HCT116 (cell line): ENCODE measurements at regions not wholly inside any gene's neighbourhood (a gene's known extent, or its start where the extent isn't known, plus 50 kb on each side); places are given as distances from the start of the nearest gene placed in this dataset.

Source experiments
- ATAC-seq: fragments of 200-7000 bp; cut with Tn5 transposase; 2 replicates; pipeline ENCODE4 v1.9.1; 2020; ENCODE audit warnings: mild to moderate bottlenecking, moderate library complexity
- BruUV-seq: library from RNA; stranded (reverse); fragments of 400-500 nt; replicated peaks from 2 replicates; lab custom pipeline; 2021; lab: Mats Ljungman, UMichigan
- CTCF ChIA-PET: fragments of 300-600 bp; sonication (Branson Sonifier 250); formaldehyde crosslinking; loops from one replicate; lab custom pipeline; 2021; ENCODE audit warnings: antibody characterized with exemption; lab: Charles Lee
- POLR2A ChIA-PET: fragments of 300-600, 350-600 bp; sonication (Branson Sonifier 250); formaldehyde crosslinking; loops from one replicate; lab custom pipeline; 2021; ENCODE audit warnings: antibody characterized with exemption; lab: Charles Lee
- RAD21 ChIA-PET, 2 experiments: fragments of 300-600 bp; sonication (Branson Sonifier 250); formaldehyde crosslinking; loops; one replicate each; lab custom pipeline; 2023; ENCODE audit warnings: low total read pairs in 2 of 2; ENCODE audit not compliant: uncharacterized antibody in 2 of 2, unreplicated experiment in 2 of 2, low non-redundant PET in 1 of 2; lab: Charles Lee
- DNase-seq: peaks from one replicate; pipeline ENCODE4 v3.0.0-alpha.2; 2010; ENCODE audit warnings: low read depth, low spot score
- H2AFZ ChIP-seq: fragments of 200-600 bp; shearing (Covaris generic), sonication (generic); 2 replicates; pipeline ENCODE4 v1.6.1; 2017; ENCODE audit warnings: low read depth, mixed run types, mixed read lengths, antibody characterized with exemption, low read length; ENCODE audit not compliant: poor library complexity, severe bottlenecking
- H3K27ac ChIP-seq: 2 replicates; pipeline ENCODE4 v1.5.1; 2012; ENCODE audit warnings: low read depth, low read length
- H3K27me3 ChIP-seq: fragments of 200-600 bp; sonication (generic); 2 replicates; pipeline ENCODE4 v1.6.1; 2016; ENCODE audit warnings: mixed run types, low read length, mixed read lengths; ENCODE audit not compliant: insufficient read depth
- H3K36me3 ChIP-seq, 2 experiments: fragments of 200-500 bp in 1 of 2; fragments of 200-600 bp in 1 of 2; sonication (Bioruptor generic) in 1 of 2; sonication (generic) in 1 of 2; 2 replicates each; pipeline versions ENCODE4 v1.5.1 to v1.6.1; 2014 to 2016; ENCODE audit warnings: low read length in 2 of 2, inconsistent platforms in 1 of 2, mixed read lengths in 1 of 2, mixed run types in 1 of 2; ENCODE audit not compliant: insufficient read depth in 2 of 2, control insufficient read depth in 1 of 2
- H3K4me1 ChIP-seq, 2 experiments: fragments of 200-600 bp in 1 of 2; sonication (generic) in 1 of 2; 2 replicates each; pipeline versions ENCODE4 v1.5.1 to v1.6.1; 2012 to 2017; ENCODE audit warnings: low read length in 2 of 2, inconsistent platforms in 1 of 2, mild to moderate bottlenecking in 1 of 2, mixed read lengths in 1 of 2, mixed run types in 1 of 2, moderate library complexity in 1 of 2; ENCODE audit not compliant: insufficient read depth in 2 of 2, control insufficient read depth in 1 of 2
- H3K4me2 ChIP-seq: fragments of 200-600 bp; sonication (generic); 2 replicates; pipeline ENCODE4 v1.6.1; 2017; ENCODE audit warnings: mixed run types, low read length, mixed read lengths
- H3K4me3 ChIP-seq, 2 experiments: fragments of 200-600 bp in 1 of 2; sonication (generic) in 1 of 2; replicated peaks in 1 of 2; 2 replicates each; pipeline ENCODE4 v1.5.1; 2011 to 2016; ENCODE audit warnings: low read length in 2 of 2, control low read depth in 1 of 2, low read depth in 1 of 2, mild to moderate bottlenecking in 1 of 2, mixed read lengths in 1 of 2, mixed run types in 1 of 2
- H3K79me2 ChIP-seq: fragments of 200-600 bp; sonication (generic); 2 replicates; pipeline ENCODE4 v1.6.1; 2017; ENCODE audit warnings: mild to moderate bottlenecking, mixed run types, low read length, moderate library complexity, mixed read lengths; ENCODE audit not compliant: insufficient read depth
- H3K9ac ChIP-seq: fragments of 200-600 bp; sonication (generic); 2 replicates; pipeline ENCODE4 v1.6.1; 2016; ENCODE audit warnings: low read length, mixed read lengths
- H3K9me2 ChIP-seq: fragments of 200-600 bp; sonication (generic), shearing (Covaris generic); 2 replicates; pipeline ENCODE4 v1.6.1; 2017; ENCODE audit warnings: mixed run types, mild to moderate bottlenecking, moderate library complexity; ENCODE audit not compliant: insufficient read depth
- H3K9me3 ChIP-seq, 2 experiments: fragments of 200-500 bp in 1 of 2; fragments of 200-600 bp in 1 of 2; sonication (Bioruptor generic) in 1 of 2; sonication (generic) in 1 of 2; 2 replicates each; pipeline ENCODE4 v1.6.1; 2014 to 2017; ENCODE audit warnings: low read length in 2 of 2, mixed read lengths in 2 of 2, inconsistent platforms in 1 of 2, low read depth in 1 of 2, mild to moderate bottlenecking in 1 of 2, mixed run types in 1 of 2, moderate library complexity in 1 of 2; ENCODE audit not compliant: control insufficient read depth in 1 of 2, insufficient read depth in 1 of 2
- H4K20me1 ChIP-seq: fragments of 200-600 bp; sonication (generic), shearing (Covaris generic); 2 replicates; pipeline ENCODE4 v1.6.1; 2017; ENCODE audit warnings: mixed run types, mild to moderate bottlenecking, moderate library complexity; ENCODE audit not compliant: insufficient read depth
- ATF3 ChIP-seq: IDR thresholded peaks from 2 replicates; pipeline ENCODE4 v1.6.1; 2012
- CBX3 ChIP-seq: IDR thresholded peaks from 2 replicates; pipeline ENCODE4 v1.6.1; 2012; ENCODE audit warnings: low read depth
- EGR1 ChIP-seq: IDR thresholded peaks from 2 replicates; pipeline ENCODE4 v1.6.1; 2012; ENCODE audit warnings: low read depth
- ELF1 ChIP-seq: IDR thresholded peaks from 2 replicates; pipeline ENCODE4 v1.6.1; 2012; ENCODE audit warnings: low read depth, borderline replicate concordance
- EZH2phosphoT487 ChIP-seq: fragments of 200-600 bp; IDR thresholded peaks from 2 replicates; pipeline ENCODE4 v1.6.1; 2018; ENCODE audit warnings: antibody characterized with exemption, borderline replicate concordance
- FOSL1 ChIP-seq: IDR thresholded peaks from 2 replicates; pipeline ENCODE4 v1.6.1; 2012; ENCODE audit warnings: low read depth
- JUND ChIP-seq: IDR thresholded peaks from 2 replicates; pipeline ENCODE4 v1.6.1; 2012
- MAX ChIP-seq: IDR thresholded peaks from 2 replicates; pipeline ENCODE4 v1.6.1; 2012
- POLR2A ChIP-seq: IDR thresholded peaks from 2 replicates; pipeline ENCODE4 v1.7.0; 2011; ENCODE audit warnings: borderline replicate concordance; ENCODE audit not compliant: insufficient read depth, insufficient read length; ENCODE audit errors: extremely low read depth
- POLR2AphosphoS5 ChIP-seq: IDR thresholded peaks from 2 replicates; pipeline ENCODE4 v1.6.1; 2011; ENCODE audit warnings: mild to moderate bottlenecking, low read depth, low read length, moderate library complexity
- SIN3A ChIP-seq: IDR thresholded peaks from 2 replicates; pipeline ENCODE4 v1.6.1; 2012; ENCODE audit warnings: low read depth
- SP1 ChIP-seq: IDR thresholded peaks from 2 replicates; pipeline ENCODE4 v1.6.1; 2012; ENCODE audit warnings: low read depth
- SRF ChIP-seq: IDR thresholded peaks from 2 replicates; pipeline ENCODE4 v1.6.1; 2012; ENCODE audit warnings: low read depth
- ZBTB33 ChIP-seq: IDR thresholded peaks from 2 replicates; pipeline ENCODE4 v1.6.1; 2011; ENCODE audit warnings: mild to moderate bottlenecking, low read length, moderate library complexity; ENCODE audit not compliant: insufficient replicate concordance; ENCODE audit errors: extremely low read depth
- ZFX ChIP-seq: fragments of 450-650 bp; IDR thresholded peaks from 2 replicates; pipeline ENCODE4 v1.6.1; 2017
- ZNF274 ChIP-seq: fragments of 200-500 bp; sonication (Bioruptor generic); IDR thresholded peaks from 2 replicates; pipeline ENCODE4 v1.6.1; 2014; ENCODE audit warnings: mild to moderate bottlenecking, low read depth, low read length, inconsistent platforms
- intact Hi-C: fragments of 100-400 bp; cut with micrococcal nuclease; formaldehyde crosslinking; loops from 2 replicates; pipeline ENCODE4 v1.10.0; 2022
- TF ChIP-seq, protein P1 (sequence below), 3 experiments: fragments of 200-600 bp in 1 of 3; sonication (generic) in 1 of 3; IDR thresholded peaks in 2 of 3; conservative IDR thresholded peaks in 1 of 3; 2 replicates each; pipeline ENCODE4 v1.5.1; 2012 to 2017; ENCODE audit warnings: low read depth in 2 of 3, low read length in 2 of 3, antibody characterized with exemption in 1 of 3, borderline replicate concordance in 1 of 3, control low read depth in 1 of 3, mild to moderate bottlenecking in 1 of 3, mixed read lengths in 1 of 3, mixed run types in 1 of 3, moderate library complexity in 1 of 3; ENCODE audit not compliant: insufficient read depth in 1 of 3

DNA sequence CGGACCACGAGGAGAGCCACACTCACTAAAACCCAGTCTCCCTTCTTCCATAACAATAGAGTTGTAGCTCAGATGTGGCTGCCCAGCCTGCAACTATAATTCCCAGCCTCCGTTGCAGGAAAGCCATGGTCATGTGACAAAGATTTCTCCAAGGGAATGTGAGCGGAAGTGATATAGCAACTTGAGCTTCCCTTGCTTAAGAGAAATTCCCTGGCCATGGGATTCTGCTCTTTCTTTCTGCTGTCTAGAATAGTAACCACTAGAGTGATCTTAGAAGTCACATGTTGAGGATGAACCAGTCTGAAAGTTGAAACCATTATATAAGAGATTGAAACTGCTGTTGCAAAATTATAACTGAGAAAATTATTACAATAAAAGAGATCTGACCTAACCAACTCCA, 86.4 kb upstream of the MED14 start:
- Histone ChIP-seq H3K9me2 (no peaks in the 10 kb centered on the region), H3K4me1 (no peaks in the 10 kb centered on the region), H3K79me2 (no peaks in the 10 kb centered on the region), H3K9ac (no peak overlapping the region), H3K36me3 (no peaks in the 10 kb centered on the region), H2AFZ (no peak overlapping the region), H3K9me3 (no peaks in the 10 kb centered on the region), H4K20me1 (no peaks in the 10 kb centered on the region), H3K27ac (no peak overlapping the region), H3K4me3 (no peak overlapping the region), H3K27me3 (no peaks in the 10 kb centered on the region), H3K4me2 (no peak overlapping the region)
- intact Hi-C loops, result no loop called here
- ChIA-PET POLR2A (no interaction called here), RAD21 (no interaction called here), CTCF (no interaction called here)
- BruUV-seq, result no TSS peak
- no peak for DNase-seq
- TF ChIP-seq FOSL1 (no peak), ZFX (no peak), POLR2AphosphoS5 (no peak), ZBTB33 (no peak), EGR1 (no peak), ELF1 (no peak), SRF (no peak), JUND (no peak), CBX3 (no peak), EZH2phosphoT487 (no peak), SP1 (no peak), ZNF274 (no peak), ATF3 (no peak), POLR2A (no peak), MAX (no peak), SIN3A (no peak)
- TF ChIP-seq, protein P1, sequence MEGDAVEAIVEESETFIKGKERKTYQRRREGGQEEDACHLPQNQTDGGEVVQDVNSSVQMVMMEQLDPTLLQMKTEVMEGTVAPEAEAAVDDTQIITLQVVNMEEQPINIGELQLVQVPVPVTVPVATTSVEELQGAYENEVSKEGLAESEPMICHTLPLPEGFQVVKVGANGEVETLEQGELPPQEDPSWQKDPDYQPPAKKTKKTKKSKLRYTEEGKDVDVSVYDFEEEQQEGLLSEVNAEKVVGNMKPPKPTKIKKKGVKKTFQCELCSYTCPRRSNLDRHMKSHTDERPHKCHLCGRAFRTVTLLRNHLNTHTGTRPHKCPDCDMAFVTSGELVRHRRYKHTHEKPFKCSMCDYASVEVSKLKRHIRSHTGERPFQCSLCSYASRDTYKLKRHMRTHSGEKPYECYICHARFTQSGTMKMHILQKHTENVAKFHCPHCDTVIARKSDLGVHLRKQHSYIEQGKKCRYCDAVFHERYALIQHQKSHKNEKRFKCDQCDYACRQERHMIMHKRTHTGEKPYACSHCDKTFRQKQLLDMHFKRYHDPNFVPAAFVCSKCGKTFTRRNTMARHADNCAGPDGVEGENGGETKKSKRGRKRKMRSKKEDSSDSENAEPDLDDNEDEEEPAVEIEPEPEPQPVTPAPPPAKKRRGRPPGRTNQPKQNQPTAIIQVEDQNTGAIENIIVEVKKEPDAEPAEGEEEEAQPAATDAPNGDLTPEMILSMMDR (IDR thresholded peaks at IDR 0.05 in 2 of 3, conservative IDR thresholded peaks at IDR 0.05 in 1 of 3; ENCODE audit: borderline replicate concordance in 1 of 3, insufficient read depth in 1 of 3, low read depth in 2 of 3, low read length in 2 of 3), result no peak
- ATAC-seq, result no peak
